Activated CD4-positive, alpha-beta T cell treated with anti-CD3 and anti-CD28 coated beads, Interleukin-2, amount 50 U/mL, for 4 hours (primary cell): ENCODE measurements at regions not wholly inside any gene's neighbourhood (a gene's known extent, or its start where the extent isn't known, plus 50 kb on each side); places are given as distances from the start of the nearest gene placed in this dataset.

Experiments used
- DNase-seq, 2 experiments: peaks; one replicate each; pipeline ENCODE4 v3.0.0-alpha.2; 2020

DNA sequence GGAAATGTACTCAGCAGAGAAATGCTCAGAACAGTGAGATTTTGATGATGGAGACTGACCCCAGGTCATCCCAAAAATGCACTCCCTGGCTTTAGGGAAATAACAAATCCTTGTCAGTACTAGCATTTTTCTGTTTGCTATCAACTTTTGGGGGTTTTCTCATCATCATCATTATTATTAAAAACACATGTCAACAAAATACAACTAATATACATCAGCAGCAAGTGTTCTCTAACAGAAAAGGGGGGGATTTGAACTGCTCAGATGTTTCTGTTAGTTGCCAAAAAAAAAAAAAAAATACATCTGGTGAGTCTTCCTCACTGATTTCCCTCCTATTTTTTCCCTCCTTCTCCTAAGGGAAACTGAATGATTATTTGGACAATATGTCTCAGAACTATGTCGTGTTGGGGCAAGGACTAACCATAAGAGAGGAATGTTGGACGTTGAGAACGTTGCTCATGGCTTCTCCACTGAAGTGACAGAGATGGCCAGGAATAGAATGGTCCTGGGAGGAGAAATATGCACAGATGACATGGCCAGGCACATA lies 230.0 kb upstream of the MCTP2 start:
- DNase-seq, result no peak

DNA sequence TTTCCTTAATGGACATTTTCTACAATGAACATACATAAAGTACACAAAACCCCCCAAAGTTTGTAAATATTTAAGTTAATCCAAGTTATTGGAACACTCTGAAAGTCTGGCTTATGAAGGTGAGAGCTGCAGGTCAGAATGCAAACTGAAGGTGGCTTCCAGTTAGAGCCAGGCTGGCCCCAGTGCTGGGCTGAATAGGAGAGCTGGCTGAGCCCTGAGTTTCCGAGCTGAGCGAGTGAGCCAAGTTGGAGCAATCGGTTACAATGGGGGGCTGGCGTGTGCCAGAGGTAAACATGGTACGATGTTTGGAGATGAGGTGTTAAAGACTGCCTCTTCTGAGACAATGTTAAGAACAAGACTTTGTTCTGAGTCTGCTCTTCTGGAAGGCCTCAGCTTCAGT lies 230.8 kb upstream of the MCTP2 start:
- no peak for DNase-seq

DNA sequence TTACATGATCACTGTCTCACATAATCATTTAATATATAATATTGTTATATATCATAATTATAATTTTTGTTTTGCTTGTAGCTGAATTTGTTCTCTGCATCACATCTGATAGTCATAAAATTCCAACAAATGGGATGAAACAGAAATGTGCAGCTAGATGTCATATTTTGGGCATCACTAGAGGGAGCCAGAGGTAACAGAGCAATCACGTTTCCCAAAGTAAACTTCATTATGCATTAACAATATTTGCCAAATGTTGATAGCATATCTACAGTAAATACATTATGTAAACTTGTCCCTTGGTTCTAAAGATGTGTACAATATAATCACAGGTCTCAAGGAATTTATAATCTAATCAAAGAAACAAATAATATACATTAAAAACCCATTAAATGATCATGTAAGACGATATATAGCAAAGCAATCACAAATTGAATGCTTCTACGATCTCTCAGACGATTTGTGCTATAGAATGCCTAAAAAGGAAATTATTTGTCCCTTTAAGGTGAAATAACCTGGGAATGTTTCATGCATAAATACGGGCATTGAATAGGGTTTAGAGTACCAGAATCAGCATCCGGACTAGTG lies 234.2 kb upstream of the MCTP2 start:
- no peak for DNase-seq

DNA sequence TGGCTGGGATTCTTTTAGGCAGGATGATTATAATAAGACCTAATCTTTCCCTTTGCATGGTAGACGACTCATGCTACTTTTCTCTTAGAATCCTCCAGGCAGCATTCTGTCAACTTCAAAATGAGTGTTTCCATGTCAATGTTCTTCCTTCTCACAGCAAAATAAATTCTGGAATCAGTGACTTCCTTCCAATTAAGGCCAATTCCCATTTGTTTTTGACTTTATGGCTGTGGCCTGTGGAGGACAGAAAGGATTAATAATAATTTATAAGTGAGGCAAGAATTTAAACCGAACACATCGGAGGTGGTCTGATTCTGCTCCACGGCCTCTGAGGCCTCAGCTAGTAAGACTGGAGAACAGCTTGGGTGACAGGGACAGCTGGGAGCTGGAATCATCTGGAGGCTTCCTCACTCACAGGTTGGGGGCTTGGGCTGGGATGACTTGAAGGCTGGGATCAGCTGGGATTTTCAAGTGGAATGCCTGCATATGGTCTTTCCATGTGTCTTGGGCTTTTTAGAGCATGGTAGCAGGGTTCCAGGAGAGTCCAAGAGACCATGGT lies 241.8 kb upstream of the MCTP2 start:
- DNase-seq, result no peak

DNA sequence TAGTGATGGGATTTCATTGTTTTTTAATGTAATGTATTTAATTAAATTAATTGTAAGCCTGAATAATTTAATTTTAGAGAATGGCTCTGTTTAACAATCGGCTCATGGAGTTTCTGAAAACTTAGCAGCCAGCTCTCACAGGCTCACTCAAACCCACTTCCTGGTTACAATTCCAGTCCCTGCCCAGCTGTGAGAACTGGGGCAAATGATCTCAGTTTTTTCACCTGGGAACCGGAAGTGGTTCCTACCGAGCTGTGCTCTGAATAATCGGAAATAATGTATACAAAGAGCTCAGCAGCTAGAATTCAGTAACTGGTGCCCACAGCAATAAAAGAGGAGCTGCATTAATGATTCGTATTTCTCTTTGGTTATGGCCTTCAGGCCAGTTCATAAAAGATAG lies 244.3 kb upstream of the MCTP2 start:
- DNase-seq, result no peak

DNA sequence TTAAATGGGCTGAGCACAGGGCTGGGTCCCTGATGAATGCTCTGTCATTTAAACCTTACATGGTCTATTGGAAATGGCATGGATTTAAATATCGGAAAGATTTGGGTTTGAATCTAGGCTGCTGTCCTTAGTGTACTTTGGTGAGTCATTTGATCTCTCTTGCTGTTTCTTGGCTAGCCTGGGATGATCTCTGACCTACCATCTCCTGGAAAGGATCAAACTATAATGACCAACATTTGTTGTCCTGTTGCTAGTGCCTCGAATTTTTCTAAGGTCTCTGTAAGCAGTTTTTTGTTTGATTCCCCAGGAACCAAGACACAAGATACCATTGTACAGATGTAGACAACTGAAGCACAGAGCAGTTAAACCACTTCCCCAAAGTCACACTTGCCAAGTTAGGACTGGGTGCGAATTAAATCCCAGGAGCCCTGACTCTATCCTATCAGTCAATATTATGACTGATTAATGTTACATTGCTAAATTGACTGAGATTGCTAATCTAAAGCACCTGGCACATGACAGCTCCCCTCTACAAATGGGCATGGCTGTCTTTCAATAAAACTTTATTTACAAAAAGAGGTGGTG lies 244.9 kb upstream of the MCTP2 start:
- no peak for DNase-seq

DNA sequence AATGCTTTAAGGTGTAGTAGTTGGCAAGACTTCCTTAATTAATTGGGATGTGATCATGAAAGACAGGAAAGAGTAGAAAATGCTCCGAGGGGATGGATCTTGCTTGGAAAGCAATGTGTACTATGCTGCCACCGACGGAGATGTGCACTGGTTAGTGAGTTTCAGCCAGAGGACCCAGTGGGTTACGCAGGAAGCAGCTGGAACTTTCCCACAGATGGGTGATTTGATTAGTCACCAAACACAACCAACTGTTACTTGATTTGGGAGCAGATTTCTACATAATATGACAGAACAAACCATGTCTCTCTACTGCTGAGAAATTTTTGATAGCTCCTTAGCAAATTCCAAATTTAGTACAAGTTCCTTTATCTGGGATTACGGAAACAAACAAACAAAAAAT lies 245.4 kb upstream of the MCTP2 start:
- DNase-seq, result no peak

DNA sequence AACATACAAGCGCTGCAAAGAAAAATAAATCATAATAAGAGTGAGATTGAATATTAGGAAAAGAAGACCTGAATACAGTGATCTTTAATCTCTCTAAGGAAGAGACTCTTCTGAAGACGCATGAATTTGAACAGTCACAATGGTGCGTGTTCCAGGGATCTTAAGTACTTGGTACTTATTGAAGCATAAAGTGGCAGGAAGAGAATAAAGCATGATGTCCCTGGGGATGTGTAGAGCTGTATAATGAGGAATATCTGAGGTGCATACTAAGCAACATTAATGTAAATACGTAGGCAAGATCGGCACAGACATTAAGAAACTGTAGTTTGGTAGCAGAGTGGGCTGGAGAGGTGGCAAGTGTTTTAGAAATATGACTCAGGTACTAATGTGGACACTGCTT lies 246.2 kb upstream of the MCTP2 start:
- DNase-seq, result no peak

DNA sequence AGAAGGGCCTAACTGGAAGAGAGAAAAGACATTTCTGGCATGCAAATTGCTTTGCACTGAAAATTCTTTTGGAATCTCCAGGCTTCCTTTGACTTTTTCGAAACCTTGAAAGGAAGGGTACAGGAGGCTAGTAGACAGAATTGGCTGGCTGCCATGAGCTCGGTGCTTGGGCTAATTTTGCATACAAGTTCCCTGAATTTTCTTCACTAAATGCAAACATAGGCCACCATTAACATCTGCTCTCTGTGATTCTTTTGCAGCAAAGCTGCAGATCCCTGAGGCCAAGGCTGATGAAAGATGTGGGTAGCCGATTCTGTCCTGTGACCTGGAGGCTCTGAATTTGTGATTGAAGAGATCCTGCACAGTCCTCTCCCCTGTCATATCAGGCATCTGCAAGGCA lies 247.8 kb upstream of the MCTP2 start:
- DNase-seq, result no peak

DNA sequence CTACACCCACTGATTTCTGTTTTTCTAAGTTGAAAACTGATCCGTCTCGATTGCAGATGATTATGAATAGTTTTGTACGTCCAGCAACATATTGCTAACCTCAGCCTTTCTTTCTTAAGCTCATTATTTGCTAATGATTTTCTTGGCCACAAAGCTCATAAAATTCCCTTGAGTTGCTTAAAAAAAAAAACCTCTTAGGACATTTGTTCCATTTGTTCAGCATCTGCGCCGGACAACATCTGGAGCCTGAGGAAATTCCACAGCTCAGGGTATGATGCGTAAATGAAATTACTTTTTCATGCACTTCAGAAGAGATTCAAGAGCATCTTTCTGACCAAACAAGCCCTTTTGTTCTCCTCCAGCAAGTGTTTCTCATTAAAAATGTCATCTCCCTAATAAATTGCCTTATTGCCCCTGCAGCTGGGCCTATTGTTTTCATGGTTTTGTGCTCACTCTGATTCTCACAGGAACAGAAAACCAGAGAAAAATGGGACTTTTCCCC lies 249.1 kb upstream of the MCTP2 start:
- no peak for DNase-seq

DNA sequence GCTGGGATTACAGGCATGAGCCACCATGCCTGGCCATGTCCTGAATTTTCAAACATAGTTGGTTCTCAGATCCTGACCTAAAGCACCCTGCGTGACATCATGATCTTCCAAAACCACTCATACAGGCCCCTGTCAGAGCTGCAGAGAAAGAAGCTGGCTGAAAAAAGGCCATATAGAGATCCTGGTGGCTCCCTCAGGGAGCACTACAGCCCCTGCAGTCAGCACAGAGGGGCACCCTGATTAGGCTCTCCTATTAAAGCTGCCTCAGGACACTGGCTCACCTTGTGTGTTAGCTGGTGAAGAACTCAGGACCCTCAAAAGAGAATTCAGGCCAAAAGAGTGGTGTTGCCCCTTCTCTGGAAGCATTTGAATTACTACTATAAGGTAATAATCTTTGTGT lies 249.7 kb upstream of the MCTP2 start:
- no peak for DNase-seq

DNA sequence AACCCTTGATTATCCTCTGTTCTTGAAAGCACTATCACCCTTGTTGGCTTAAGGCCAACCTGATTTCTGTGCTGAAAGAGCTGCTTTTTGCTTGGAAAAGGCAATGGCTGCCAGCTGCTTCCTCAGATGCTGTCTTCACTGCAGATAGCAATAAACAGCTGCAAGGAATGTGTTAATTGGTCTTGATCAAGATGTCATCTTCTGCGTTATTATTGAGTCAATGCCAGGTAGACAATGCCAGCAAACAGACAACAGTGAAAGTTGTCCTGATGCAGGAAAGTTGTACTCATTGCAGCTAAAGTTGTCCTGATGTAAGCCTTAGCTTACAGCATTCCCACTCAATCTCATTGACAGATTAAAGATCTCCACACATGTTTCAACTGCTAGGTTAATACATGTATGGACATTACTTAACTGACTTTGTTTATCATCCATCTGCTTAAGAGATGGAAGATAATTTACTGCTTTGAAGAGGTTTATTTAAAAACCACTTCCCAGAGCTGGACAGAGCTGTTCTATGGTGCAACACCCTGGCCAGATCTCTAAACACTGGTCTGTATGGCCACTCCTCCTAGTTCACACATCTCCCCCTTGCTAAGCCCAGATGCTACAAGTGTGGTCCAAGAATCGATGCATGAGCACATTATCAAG lies 251.0 kb upstream of the MCTP2 start:
- DNase-seq, result no peak

DNA sequence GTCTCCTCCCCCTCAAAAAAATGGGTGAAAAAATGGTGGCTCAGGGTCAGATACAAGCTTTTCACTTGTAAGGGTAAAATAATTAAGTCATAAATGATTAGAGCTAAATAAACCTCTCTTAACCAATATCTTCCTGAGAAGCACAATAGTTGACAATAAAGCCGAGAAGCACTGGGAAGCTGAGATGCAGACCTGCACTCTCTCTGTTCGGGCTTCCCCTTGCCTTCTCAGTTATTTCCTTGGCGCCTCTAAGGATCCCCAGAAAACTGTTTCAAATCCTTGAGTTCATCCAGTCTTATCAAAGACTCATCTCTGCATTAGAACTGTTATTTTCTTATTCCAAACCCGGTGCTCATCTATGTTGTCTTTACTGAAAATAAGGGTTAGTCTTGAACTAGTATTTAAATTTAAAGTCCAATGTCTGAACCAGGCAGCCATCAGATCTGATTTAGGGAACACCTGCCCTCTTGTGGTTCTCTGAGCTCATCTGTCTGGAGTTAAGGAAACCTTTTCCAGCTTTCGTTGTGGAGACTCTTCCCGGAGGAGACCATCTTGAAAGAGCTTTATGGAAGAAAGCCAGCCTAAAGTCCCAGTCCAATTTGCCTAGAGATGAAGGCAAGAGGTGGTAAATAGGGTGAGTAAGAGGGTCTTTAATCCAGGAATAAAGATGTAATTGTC lies 256.4 kb upstream of the MCTP2 start:
- no peak for DNase-seq

DNA sequence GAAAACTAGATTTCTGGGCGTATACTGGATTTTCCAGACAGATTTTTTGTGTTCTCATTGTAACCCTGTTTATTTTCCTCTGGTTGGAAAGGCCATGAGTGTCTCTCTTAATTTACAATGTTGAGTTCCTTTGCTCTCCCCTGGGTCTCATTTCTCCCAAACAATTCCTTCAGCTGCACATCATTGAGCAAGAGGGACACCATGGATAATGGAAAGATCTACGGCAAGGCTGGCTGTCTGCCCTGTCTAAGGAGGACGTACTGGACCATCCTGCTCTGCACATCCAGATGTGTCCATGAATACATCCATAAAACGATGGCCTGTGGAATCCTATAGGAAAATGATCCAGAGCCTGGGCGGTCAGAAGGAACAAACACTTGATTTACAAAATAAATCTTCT lies 258.1 kb upstream of the MCTP2 start:
- no peak for DNase-seq

DNA sequence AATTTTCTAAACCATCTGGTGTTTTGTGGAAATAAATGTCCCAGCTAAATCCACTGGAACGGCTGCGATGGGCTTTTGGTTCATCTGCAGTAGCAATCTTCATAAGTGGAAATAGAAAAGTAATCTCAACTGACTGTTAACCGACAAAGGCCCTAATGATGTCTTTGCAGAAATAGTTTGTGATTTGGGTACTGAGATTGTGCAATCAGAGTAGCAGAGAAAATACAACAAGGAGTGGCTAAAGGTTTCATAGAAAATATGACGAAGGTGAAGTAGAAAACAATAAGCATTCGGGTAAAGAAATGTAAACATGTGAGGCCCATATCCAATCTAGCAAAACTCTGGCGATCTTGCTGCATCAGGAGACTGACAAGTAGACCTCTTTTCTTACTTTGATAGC lies 262.6 kb upstream of the MCTP2 start:
- no peak for DNase-seq

DNA sequence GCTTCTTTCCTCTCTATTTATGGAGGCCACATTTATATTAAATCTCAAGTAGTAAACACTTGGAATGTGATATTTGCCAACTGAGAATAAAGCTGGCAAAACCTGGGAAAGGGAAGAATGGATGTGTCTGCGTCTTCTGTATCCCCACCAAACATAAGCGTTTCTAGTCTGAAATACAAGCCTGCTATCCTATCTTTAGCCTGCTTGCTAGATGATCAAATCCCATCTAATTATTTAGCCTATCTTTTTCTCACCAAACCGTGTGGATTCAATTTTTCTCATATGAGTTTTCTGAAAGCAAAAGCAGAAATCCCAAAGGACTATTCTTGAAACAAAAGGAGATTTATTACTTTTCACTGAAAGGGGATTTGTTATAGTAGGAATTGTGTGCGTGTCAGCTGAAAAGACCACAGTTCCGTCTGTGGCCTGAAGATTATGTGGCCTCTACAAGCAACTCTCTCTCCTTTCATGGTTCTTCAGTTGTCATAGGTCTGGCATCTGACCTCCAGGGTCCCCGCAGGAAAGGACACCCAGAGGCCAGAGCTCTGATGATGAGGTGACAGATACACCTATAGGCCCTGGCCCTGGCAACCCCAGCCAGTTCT lies 266.0 kb upstream of the MCTP2 start:
- no peak for DNase-seq

DNA sequence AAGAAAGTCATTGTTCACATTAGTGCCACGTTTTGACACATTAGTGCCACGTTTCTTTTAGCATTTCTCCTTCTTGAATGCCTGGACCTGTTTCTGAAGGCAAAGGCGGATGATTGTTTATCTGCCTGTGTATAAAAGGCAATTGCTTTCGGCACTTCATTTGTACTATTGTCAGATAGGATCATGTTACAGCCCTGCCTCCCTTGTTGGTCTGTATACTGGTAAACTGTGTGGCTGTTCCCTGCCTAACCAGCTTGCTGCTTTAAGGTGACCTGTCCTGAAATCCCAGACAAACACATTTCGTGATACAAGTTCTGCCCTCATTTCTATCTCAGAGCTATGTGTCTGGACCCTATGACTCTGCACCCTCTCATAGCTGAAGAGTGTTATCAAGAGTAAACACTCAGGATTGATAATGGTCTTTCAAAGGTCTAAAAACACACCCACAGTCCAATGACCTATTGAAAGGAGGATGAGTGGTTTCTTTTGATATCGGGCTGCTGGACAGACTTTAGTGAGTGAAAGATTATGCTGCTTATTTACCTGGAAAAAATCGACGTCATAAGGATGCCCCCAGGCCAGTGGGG lies 276.3 kb upstream of the MCTP2 start:
- DNase-seq, result no peak

DNA sequence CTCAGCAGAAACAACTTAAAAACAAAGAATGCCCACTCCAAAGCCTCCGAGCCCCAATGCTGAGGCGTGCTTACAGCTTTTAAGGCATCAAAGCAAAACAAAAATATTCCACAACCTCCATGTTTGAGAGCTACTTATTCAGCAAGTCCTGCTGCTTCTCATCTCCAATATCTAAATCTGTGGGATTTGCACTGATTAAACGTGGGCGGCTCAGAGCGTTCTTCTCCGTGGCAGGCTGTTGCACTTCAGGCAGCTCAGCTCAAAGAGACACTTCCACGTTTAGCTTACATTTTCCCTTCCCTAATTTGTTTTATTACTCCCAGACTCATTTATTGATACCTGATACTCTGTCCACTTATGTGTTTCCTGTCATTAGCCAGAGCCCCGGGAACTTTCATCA lies 282.6 kb upstream of the MCTP2 start:
- DNase-seq, result no peak

DNA sequence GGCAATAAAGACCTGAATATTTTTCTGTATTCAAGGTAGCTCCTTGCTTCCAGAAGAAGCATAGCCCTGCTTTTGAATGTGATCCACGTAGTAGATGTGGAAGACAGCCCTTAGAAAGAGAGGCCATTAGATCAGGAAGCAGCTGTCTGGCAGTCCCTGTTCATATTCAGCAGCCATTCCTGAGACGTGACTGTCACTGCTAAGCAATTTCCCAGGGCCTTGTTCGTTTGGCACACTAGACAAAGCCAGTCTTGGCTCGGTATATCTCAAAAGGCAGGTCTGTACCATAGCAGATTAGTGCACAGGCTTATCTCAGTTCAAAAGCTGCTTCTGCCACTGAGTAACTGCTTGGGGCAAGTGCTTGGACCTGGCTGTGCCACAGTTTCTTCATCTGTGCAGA lies 287.8 kb upstream of the MCTP2 start:
- no peak for DNase-seq

DNA sequence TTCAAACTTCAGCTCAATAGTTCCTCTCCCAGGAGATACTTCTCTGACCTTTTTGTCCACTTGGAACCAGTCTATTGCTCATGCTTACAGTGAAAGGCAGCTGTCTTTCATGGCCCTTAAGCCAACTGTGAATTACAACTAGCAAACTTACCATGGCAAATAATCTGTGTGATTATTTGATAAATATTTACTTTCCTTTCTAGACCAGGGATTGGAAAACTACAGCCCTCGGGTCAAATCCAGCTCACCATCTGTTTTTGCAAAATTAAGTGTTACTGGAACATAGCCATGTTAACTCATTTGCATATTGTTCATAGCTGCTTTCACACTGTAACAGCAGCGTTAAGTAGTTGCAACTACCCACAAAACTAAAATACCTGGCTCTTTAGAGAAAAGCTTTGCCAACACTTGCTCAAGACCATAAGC lies 289.1 kb upstream of the MCTP2 start:
- no peak for DNase-seq

DNA sequence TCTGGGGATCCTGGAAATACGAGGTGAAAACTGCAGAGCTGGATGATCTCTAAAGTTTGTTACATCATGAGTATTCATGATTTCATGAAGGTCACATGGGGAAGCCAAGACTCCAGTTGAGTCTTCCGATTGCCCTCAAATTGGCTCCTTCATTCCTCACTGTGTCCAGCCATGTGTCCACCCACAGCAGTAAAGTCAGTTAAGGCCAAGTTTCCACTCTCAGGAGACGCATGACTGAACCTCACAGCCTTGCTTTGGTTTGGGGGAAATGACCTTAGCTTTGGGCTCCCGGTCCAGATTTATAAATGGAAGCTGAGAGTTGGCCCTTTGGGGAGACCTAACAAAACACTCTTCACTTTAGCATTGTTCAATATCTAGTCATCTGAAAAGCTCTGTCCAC lies 289.7 kb upstream of the MCTP2 start:
- no peak for DNase-seq

DNA sequence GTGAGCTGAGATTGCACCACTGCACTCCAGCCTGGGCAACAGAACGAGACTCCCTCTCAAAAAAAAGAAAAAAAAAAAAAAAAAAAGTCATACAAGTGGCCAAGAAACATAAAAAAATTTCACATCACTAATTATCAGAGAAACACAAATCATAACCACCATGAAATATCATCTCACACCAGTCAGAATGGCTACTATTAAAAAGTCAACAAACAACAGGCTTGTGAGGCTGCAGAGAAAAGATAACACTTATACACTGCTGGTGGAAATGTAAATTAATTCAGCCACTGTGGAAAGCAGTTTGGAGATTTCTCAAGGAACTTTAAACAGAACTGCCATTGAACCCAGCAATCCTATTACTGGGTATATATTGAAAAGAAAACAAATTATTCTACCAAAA lies 291.1 kb upstream of the MCTP2 start:
- DNase-seq, result no peak
